Lung (tissue), 11 donors: ENCODE measurements at regions not wholly inside any gene's neighbourhood (a gene's known extent, or its start where the extent isn't known, plus 50 kb on each side); places are given as distances from the start of the nearest gene placed in this dataset.

Experiments used
- ATAC-seq: fragments of 200-7000 bp; cut with Tn5 transposase; one replicate; pipeline ENCODE4 v1.9.1; 2020; ENCODE audit warnings: moderate number of reproducible peaks; ENCODE audit not compliant: insufficient read depth, low FRiP score
- DNase-seq, 3 donors: peaks; one replicate each; pipeline ENCODE4 v3.0.0-alpha.2; 2013 to 2017
- H3K27ac ChIP-seq, 2 donors: one replicate each; pipeline ENCODE4 v1.5.1; 2013; ENCODE audit warnings: mild to moderate bottlenecking in 2 of 2, moderate library complexity in 2 of 2, control low read depth in 1 of 2, inconsistent platforms in 1 of 2, low read depth in 1 of 2, low read length in 1 of 2
- H3K27me3 ChIP-seq, 3 donors: one replicate each; pipeline ENCODE4 v1.5.1; 2013; ENCODE audit warnings: low read length in 2 of 3; ENCODE audit not compliant: control insufficient read depth in 3 of 3, insufficient read depth in 3 of 3
- H3K36me3 ChIP-seq, 4 donors: one replicate each; pipeline ENCODE4 v1.5.1; 2013; ENCODE audit warnings: low read length in 4 of 4, mild to moderate bottlenecking in 1 of 4, moderate library complexity in 1 of 4; ENCODE audit not compliant: control insufficient read depth in 4 of 4, insufficient read depth in 4 of 4
- H3K4me1 ChIP-seq, 5 donors: one replicate each; pipeline ENCODE4 v1.5.1; 2013; ENCODE audit warnings: low read length in 5 of 5, mild to moderate bottlenecking in 2 of 5, moderate library complexity in 1 of 5; ENCODE audit not compliant: control insufficient read depth in 5 of 5, insufficient read depth in 5 of 5
- H3K4me3 ChIP-seq: one replicate; pipeline ENCODE4 v1.5.1; 2013; ENCODE audit warnings: mild to moderate bottlenecking, control low read depth, moderate library complexity
- H3K9ac ChIP-seq, 2 donors: one replicate each; pipeline ENCODE4 v1.5.1; 2013; ENCODE audit warnings: low read length in 2 of 2, control low read depth in 1 of 2; ENCODE audit not compliant: insufficient read depth in 1 of 2
- H3K9me3 ChIP-seq, 4 donors: one replicate each; pipeline ENCODE4 v1.5.1; 2013; ENCODE audit warnings: low read length in 3 of 4, mild to moderate bottlenecking in 1 of 4, moderate library complexity in 1 of 4; ENCODE audit not compliant: control insufficient read depth in 4 of 4, insufficient read depth in 3 of 4
- CTCF ChIP-seq: IDR thresholded peaks from 2 replicates; pipeline ENCODE4 v1.5.1; 2012; ENCODE audit warnings: mild to moderate bottlenecking; ENCODE audit errors: control extremely low read depth, extremely low read depth
- WGBS, 2 donors: extraction: QIAGEN DNeasy Blood & Tissue Kit; methylation state at CpG; one replicate each; pipeline ENCODE4 v1.1.7; 2013; 5-methylcytosine and 5-hydroxymethylcytosine counted together
- donor health status: control.
- donor health status: control.
- donor health status: Bipolar disorder and iron deficiency.
- donor health status: healthy.
- donor health status: DM: yes; HTN: yes; CAD: no.

GRCh38 chr5:130975847-130976246 lies 189.2 kb downstream of the HINT1 start:
- ATAC-seq: no peak
- 56 to 77% methylated on average over 1 of the region's 1 CpG for WGBS, 2 donors
- TF ChIP-seq CTCF: no peak

GRCh38 chr5:130975299-130975698 lies 189.8 kb downstream of the HINT1 start:
- 57 to 72% methylated on average over 2 of the region's 2 CpGs for WGBS, 2 donors
- peak; percentile 58 for ATAC-seq

More at GRCh38 chr5:130975847-130976246, 189.2 kb downstream of the HINT1 start:
- Histone ChIP-seq H3K27me3 (no peaks in the 10 kb centered on the region), H3K4me1 (no peaks in the 10 kb centered on the region), H3K9ac (no peak overlapping the region), H3K36me3 (no peaks in the 10 kb centered on the region), H3K9me3 (peaks cover 0 to 4% (median 0%) of the 10 kb centered on the region in 4 donors), H3K4me3 (no peak overlapping the region), H3K27ac (no peak overlapping the region)
- no peak for DNase-seq

GRCh38 chr5:130974021-130974683 lies 190.9 kb downstream of the HINT1 start:
- no peak for TF ChIP-seq CTCF
- DNase-seq (no peak), ATAC-seq (peak; percentile 39)
- Histone ChIP-seq H3K9me3 (no peaks in the 10 kb centered on the region), H3K4me1 (no peaks in the 10 kb centered on the region), H3K27me3 (no peaks in the 10 kb centered on the region), H3K4me3 (no peak overlapping the region), H3K9ac (no peak overlapping the region), H3K36me3 (no peaks in the 10 kb centered on the region), H3K27ac (no peak overlapping the region)
- WGBS, 2 donors: 32 to 55% methylated on average over 1 of the region's 1 CpG

More at GRCh38 chr5:130975299-130975698, 189.8 kb downstream of the HINT1 start:
- Histone ChIP-seq H3K9me3 (peaks cover 0 to 3% (median 0%) of the 10 kb centered on the region in 4 donors), H3K27me3 (no peaks in the 10 kb centered on the region), H3K4me1 (no peaks in the 10 kb centered on the region), H3K36me3 (no peaks in the 10 kb centered on the region), H3K4me3 (no peak overlapping the region), H3K9ac (no peak overlapping the region), H3K27ac (no peak overlapping the region)
- DNase-seq: peak in 1 of 3 donors; percentile 39
- TF ChIP-seq CTCF: no peak
